GM18951 (cell line): ENCODE measurements at regions not wholly inside any gene's neighbourhood (a gene's known extent, or its start where the extent isn't known, plus 50 kb on each side); places are given as distances from the start of the nearest gene placed in this dataset.

ENCODE experiments used
- POLR2A ChIP-seq: IDR thresholded peaks from 4 replicates; pipeline ENCODE4 v1.6.1; 2011; ENCODE audit warnings: mild to moderate bottlenecking; ENCODE audit not compliant: insufficient read length, insufficient read depth; ENCODE audit errors: extremely low read depth
- in situ Hi-C: fragments of 300-500 bp; cut with MboI; formaldehyde crosslinking; loops from one replicate; pipeline ENCODE4 v1.12.0; 2022; ENCODE audit warnings: low sequenced_read_pairs, mixed read lengths, inconsistent platforms; ENCODE audit not compliant: unreplicated experiment

DNA sequence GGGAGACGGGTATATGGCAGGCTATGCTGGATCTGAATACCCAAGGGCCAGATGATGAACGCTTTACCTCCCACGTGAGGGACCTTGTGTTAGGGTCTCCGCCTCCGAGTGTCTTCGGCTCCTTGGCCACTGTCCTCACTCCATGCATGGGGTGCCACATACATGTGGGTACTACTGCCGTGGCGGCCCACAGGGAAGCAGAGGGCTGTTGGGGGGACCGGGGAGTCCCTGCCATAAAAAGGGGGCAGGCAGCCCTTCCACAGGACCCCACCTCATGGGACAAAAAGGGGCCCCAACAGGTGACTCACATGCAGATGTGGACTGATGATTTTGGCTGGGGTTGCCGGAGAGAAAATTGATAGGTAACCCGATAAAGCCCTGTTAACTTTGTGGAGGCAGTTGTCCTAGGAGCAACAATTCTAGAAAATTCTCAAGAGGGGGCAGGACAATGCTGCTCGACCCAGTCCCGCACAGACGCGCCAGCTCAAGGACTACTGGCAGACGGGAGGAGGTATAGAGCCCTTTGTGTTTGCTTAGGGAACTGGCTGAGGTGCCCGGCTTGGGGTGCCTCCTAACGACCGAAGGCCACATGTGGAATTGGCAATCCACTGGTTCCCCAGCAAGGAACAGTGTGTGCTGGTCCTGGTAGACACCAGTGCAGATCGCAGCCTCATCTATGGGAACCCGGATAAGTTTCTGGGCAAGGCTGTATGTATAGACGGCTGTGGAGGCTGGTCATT is 695.7 kb upstream of the AGA start:
- TF ChIP-seq POLR2A, result no peak
- in situ Hi-C loops, result no loop called here

DNA sequence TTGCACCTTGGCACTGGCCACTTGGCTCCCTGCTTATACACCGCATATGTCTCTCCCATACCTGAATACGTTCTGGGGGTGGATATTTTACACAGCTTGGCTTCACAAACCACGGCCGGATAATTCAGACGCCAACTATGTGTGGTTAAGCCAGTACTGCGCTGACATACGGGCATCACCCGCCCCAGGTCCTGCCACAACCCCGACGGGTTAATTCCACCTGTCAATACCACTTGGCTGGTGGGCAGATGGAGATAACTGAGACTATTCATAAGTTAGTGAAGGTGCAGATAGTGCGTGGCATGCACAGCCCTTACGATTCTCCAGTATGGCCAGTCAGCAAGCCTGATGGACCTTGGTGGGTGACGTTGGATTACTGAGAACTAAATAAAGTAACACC is 696.3 kb upstream of the AGA start:
- no peak for TF ChIP-seq POLR2A
- in situ Hi-C loops, result no loop called here

- in situ Hi-C loops, result no loop called here
- no peak for TF ChIP-seq POLR2A
Observed at GRCh38 chr4:178140326-178140915, 698.2 kb upstream of the AGA start.

GRCh38 chr4:178142724-178143123 is 700.5 kb upstream of the AGA start:
- no peak for TF ChIP-seq POLR2A
- in situ Hi-C loops, result no loop called here

GRCh38 chr4:178148106-178148505 is 705.9 kb upstream of the AGA start:
- no peak for TF ChIP-seq POLR2A
- in situ Hi-C loops, result no loop called here

GRCh38 chr4:178165251-178165950 is 723.2 kb upstream of the AGA start:
- in situ Hi-C loops, result no loop called here

DNA sequence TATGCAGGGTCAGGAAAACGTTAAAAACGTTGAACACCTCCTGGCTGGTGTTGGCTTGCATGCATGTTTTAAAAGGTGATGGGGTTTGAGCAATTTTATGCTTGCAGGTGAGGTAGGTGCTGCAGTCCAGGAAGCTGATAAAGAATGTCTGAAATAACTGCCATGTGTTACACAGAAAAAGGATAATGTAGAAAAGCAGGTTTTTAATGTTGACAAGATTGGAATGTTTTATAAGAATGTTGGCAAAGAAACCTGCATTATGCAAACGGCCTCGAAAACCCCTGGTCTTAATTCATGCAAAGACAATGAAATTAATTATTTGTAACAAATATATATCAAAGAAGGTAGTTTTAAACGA is 723.7 kb upstream of the AGA start:
- no peak for TF ChIP-seq POLR2A

More at GRCh38 chr4:178165251-178165950, 723.2 kb upstream of the AGA start:
- no peak for TF ChIP-seq POLR2A

DNA sequence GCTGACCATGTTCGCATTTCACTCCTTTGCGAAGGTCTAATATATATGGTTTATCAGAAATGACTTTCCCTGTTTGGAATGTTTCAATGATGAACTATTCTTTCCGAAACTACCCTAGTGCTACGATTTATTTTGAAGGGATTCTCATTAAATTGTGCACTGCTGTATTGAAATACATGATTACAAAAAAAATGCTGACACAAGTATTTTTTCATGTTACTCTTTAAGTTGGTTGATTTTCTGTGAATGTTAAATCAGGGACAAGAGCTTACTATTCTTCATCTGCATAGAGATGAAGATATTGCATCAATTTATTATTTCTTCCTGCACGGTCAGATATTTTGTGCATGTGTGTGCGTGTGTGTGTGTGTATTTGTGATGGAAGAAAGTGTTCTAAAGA is 731.5 kb upstream of the AGA start:
- in situ Hi-C loops, result no loop called here
- TF ChIP-seq POLR2A, result no peak

More for the DNA sequence above, 723.7 kb upstream of the AGA start:
- in situ Hi-C loops, result no loop called here

GRCh38 chr4:178174756-178175155 is 732.5 kb upstream of the AGA start:
- TF ChIP-seq POLR2A, result no peak

DNA sequence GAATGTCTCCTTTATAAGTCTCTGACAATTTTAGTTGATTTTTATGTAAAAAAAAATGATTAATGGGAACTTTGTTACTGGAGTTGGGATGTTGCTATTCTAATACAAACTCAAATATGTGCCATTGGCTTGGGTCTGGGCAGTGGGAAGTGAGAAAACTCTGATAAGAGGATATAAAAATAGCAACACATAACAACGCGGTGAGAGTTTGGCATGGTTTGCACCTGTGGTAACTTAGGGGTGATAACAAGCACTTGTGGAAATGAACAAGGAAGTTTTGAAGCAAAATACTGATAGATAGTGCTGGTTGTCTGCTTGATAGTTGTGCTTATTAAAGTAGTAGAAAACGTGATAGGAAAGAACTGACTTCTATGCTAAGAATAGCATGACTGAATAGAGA is 743.3 kb upstream of the AGA start:
- no peak for TF ChIP-seq POLR2A
- in situ Hi-C loops, result no loop called here

More at GRCh38 chr4:178174756-178175155, 732.5 kb upstream of the AGA start:
- in situ Hi-C loops, result no loop called here

GRCh38 chr4:178192611-178193010 is 750.4 kb upstream of the AGA start:
- in situ Hi-C loops, result no loop called here
- TF ChIP-seq POLR2A, result no peak

GRCh38 chr4:178196751-178197374 is 754.6 kb upstream of the AGA start:
- TF ChIP-seq POLR2A, result no peak
- in situ Hi-C loops, result no loop called here

GRCh38 chr4:178198691-178199090 is 756.5 kb upstream of the AGA start:
- no peak for TF ChIP-seq POLR2A
- in situ Hi-C loops, result no loop called here
